Erythroblast (primary cell): ENCODE measurements at regions not wholly inside any gene's neighbourhood (a gene's known extent, or its start where the extent isn't known, plus 50 kb on each side); places are given as distances from the start of the nearest gene placed in this dataset.

Source experiments
- DNase-seq, 2 experiments: peaks; one replicate each; lab custom pipeline; 2025; lab: John Stamatoyannopoulos, UW
- GATA1 ChIP-seq: IDR thresholded peaks from 2 replicates; pipeline ENCODE4 v1.6.1; 2011; ENCODE audit warnings: low read depth, mild to moderate bottlenecking, control low read depth, low read length, moderate library complexity
- POLR2A ChIP-seq: IDR thresholded peaks from 2 replicates; pipeline ENCODE4 v1.6.1; 2011; ENCODE audit warnings: mild to moderate bottlenecking, low read length

- no peak for DNase-seq
- no peak for TF ChIP-seq POLR2A
- no peak for TF ChIP-seq GATA1
Observed at GRCh38 chr6:65948062-65948461, 241.0 kb upstream of the EYS start.

GRCh38 chr6:65943548-65943947, 236.5 kb upstream of the EYS start:
- no peak for DNase-seq
- TF ChIP-seq GATA1 (no peak), POLR2A (no peak)

GRCh38 chr6:65943051-65943450, 236.0 kb upstream of the EYS start:
- TF ChIP-seq GATA1 (no peak), POLR2A (no peak)
- no peak for DNase-seq

DNA sequence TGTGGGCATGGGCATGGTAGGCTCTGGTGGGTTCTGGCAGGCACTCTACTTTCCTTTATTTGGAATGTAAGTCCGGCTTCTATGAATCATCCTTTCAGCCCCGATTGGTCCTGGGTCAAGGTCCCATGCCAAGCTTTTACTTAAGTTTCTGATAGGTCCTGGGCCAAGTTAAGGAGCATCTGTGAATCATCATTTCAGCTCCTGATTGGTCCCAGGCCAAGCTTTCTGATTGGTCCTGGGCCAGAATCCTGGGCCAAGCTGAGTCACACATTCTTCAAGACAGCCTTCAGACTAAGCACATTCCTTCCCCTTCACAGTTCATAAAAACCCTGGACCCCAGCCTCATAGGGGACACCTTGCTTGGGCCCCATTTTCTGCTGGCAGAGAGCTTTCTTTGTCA, 231.0 kb upstream of the EYS start:
- no peak for DNase-seq
- no peak for TF ChIP-seq POLR2A
- no peak for TF ChIP-seq GATA1

DNA sequence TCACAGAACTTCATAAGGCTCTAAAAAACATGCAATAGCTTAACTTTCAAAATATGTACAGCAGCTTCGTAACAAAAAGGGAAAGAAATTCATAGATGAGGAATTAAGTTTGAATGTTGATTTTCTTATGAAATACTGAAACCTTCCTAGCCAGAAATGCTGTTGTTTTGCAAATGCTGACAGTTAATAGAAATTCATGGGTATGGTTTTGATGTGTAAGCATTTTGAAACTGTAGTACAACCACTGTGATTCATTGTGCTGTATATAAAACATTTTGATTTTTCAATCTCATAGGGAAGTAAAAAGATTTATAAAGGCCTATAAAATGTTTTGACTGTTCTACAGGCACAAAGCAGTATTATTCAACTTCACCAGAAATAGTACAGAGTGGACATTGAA, 228.4 kb upstream of the EYS start:
- no peak for TF ChIP-seq POLR2A
- TF ChIP-seq GATA1: no peak

DNA sequence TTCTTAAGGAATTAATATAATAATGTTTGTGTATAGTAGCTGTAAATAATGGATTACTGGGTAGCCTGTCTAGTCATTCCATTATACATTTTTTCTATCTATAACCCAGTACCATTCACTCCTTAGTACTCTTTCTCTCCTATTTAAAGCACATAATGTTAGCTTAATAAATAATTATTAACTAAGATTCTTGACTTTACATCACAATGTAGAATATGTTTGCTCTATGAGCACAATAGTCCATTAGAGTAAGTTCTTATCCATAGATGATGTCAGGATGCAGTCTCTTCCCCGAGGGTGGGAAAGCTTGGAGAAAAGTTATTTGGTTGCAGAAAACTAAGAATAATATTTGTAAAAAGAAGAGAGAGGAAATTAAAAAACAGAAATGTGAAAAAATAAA, 226.4 kb upstream of the EYS start:
- DNase-seq: no peak
- no peak for TF ChIP-seq POLR2A
- TF ChIP-seq GATA1: no peak

More for the DNA sequence above, 228.4 kb upstream of the EYS start:
- no peak for DNase-seq

DNA sequence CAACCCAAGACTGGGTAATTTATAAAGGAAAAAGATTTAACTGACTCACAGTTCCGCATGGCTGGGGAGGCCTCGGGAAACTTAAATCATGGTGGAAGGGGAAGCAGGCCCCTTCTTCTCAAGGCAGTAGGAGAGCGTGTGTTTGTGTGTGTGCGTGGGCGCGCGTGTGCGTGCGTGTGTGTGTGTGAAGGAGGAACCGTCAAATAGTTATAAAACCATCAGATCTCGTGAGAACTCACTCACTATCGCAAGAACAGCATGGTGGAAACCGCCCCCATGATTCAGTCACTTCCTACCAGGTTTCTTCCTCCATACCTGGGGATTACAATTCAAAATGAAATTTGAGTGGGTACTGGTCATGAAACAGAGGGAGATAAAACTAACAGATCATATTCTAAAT, 220.1 kb upstream of the EYS start:
- TF ChIP-seq GATA1: no peak
- no peak for TF ChIP-seq POLR2A

DNA sequence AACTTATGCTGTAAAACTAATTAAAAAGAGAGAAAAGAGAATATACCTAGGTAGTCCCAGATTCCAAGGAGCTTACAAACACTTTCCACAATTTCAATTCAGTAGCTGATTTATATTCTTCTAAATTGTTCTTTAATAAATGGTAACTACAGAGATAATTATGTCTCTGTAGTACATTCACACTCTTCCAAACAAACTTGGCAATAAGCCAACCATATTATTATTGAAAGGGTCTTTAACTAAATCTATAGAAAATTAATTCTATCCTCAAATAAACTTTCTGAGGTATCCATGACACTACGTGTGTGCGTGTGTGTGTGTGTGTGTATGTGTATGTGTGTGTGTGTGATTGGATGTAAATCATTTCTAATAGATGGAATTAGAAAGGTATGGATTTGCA, 217.4 kb upstream of the EYS start:
- no peak for DNase-seq
- no peak for TF ChIP-seq GATA1
- no peak for TF ChIP-seq POLR2A

More for the DNA sequence above, 220.1 kb upstream of the EYS start:
- no peak for DNase-seq

DNA sequence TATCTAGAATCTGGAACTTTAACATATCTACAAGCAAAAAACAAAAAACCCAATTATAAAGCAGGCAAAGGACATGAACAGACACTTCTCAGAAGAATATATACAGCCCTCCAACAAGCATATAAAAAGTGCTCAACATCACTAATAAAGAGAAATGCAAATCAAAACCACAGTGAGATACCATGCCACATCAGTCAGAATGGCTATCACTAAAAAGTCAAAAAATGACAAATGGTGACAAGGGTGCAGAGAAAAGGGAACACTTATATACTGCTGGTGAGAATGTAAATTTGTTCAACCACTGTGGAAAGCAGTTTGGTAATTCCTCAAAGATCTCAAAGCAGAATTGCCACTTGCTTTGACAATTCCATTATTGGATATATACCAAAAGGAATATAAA, 215.0 kb upstream of the EYS start:
- TF ChIP-seq GATA1 (no peak), POLR2A (no peak)
- no peak for DNase-seq

- no peak for DNase-seq
- TF ChIP-seq POLR2A: no peak
- TF ChIP-seq GATA1: no peak
Observed at GRCh38 chr6:65908065-65908464, 201.0 kb upstream of the EYS start.

- TF ChIP-seq POLR2A (no peak), GATA1 (no peak)
- DNase-seq: no peak
Observed at GRCh38 chr6:65903992-65904391, 197.0 kb upstream of the EYS start.

GRCh38 chr6:65900928-65901327, 193.9 kb upstream of the EYS start:
- no peak for TF ChIP-seq POLR2A
- no peak for TF ChIP-seq GATA1
- DNase-seq: no peak

DNA sequence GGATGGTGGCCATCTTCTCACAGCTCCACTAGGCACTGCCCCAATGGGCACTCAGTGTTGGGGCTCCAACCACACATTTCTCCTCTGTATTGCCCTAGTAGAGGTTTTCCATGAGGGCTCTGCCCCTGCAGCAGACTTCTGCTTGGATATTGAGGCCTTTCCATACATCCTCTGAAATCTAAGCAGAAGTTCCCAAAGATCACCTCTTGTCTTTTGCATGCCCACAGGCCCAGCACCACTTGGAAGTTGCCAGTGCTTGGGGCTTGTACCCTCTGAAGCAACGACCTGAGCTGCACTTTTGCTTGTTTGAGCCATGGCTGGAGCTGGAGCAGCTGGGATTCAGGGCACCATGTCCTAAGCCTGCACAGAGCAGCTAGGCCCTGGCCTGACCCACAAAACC, 189.1 kb upstream of the EYS start:
- TF ChIP-seq POLR2A (no peak), GATA1 (no peak)
- DNase-seq: no peak

DNA sequence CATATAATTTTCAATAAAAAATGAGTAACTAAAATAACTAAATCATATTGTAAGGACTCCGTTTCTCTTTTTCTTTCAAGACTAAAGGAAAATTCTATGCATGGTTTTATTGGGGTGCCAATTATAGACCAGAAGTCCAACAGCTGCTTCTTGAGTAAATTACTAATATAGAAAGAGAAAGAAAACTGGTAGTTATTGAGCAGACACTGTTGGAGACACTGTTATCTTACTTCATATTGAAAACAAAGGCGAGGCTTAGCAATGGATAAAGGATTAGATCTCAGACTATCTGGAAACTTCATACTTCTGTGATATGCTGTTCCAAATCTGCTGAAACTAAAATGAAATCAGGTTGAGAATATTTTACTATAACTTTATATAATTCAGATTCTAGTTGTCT, 169.6 kb upstream of the EYS start:
- TF ChIP-seq POLR2A (no peak), GATA1 (no peak)
- DNase-seq: no peak

DNA sequence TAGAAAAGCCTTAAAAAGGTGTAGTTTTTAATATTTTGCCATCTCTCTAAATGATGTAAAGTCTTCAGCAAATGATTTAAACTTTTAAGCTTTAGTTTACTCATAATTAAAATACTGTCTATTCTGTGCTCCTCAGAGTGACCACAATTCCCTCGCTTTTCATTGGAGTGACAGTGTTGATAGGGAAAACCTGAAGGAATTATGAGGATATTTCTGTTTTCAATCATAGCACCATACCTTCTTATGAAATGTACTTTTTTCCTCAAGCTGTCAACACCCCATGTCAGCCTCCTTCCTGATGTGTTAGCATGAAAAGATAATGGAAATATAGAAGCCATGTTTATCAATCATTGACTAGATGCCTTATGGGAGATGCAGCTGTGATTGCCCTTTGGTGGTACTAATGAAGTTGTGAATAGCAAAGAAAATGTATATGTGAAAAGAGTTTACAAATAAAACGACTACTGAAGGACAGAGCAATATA, 145.4 kb upstream of the EYS start:
- no peak for DNase-seq
- TF ChIP-seq GATA1 (no peak), POLR2A (no peak)
